HCT116 (cell line): ENCODE measurements at regions not wholly inside any gene's neighbourhood (a gene's known extent, or its start where the extent isn't known, plus 50 kb on each side); places are given as distances from the start of the nearest gene placed in this dataset.

ENCODE experiments used
- EGR1 ChIP-seq: IDR thresholded peaks from 2 replicates; pipeline ENCODE4 v1.6.1; 2012; ENCODE audit warnings: low read depth
- EZH2 ChIP-seq: fragments of 200-600 bp; sonication (generic); IDR thresholded peaks from 2 replicates; pipeline ENCODE4 v1.6.1; 2017; ENCODE audit warnings: antibody characterized with exemption, mixed run types
- POLR2A ChIP-seq: IDR thresholded peaks from 2 replicates; pipeline ENCODE4 v1.7.0; 2011; ENCODE audit warnings: borderline replicate concordance; ENCODE audit not compliant: insufficient read depth, insufficient read length; ENCODE audit errors: extremely low read depth
- POLR2AphosphoS5 ChIP-seq: IDR thresholded peaks from 2 replicates; pipeline ENCODE4 v1.6.1; 2011; ENCODE audit warnings: mild to moderate bottlenecking, low read depth, low read length, moderate library complexity
- RAD21 ChIP-seq: IDR thresholded peaks from 2 replicates; pipeline ENCODE4 v1.6.1; 2012; ENCODE audit warnings: low read depth, mild to moderate bottlenecking
- SIN3A ChIP-seq: IDR thresholded peaks from 2 replicates; pipeline ENCODE4 v1.6.1; 2012; ENCODE audit warnings: low read depth
- ZFX ChIP-seq: fragments of 450-650 bp; IDR thresholded peaks from 2 replicates; pipeline ENCODE4 v1.6.1; 2017
- TF ChIP-seq, protein P1 (sequence below), 3 experiments: fragments of 200-600 bp in 1 of 3; sonication (generic) in 1 of 3; IDR thresholded peaks in 2 of 3; conservative IDR thresholded peaks in 1 of 3; 2 replicates each; pipeline ENCODE4 v1.5.1; 2012 to 2017; ENCODE audit warnings: low read depth in 2 of 3, low read length in 2 of 3, antibody characterized with exemption in 1 of 3, borderline replicate concordance in 1 of 3, control low read depth in 1 of 3, mild to moderate bottlenecking in 1 of 3, mixed read lengths in 1 of 3, mixed run types in 1 of 3, moderate library complexity in 1 of 3; ENCODE audit not compliant: insufficient read depth in 1 of 3
- TF ChIP-seq, protein P2 (sequence below): IDR thresholded peaks from 2 replicates; pipeline ENCODE4 v1.6.1; 2012
- TF ChIP-seq, protein P3 (sequence below): IDR thresholded peaks from 2 replicates; pipeline ENCODE4 v1.6.1; 2012; ENCODE audit warnings: low read depth
- TF ChIP-seq, protein P4 (sequence below): IDR thresholded peaks from 2 replicates; pipeline ENCODE4 v1.6.1; 2012

DNA sequence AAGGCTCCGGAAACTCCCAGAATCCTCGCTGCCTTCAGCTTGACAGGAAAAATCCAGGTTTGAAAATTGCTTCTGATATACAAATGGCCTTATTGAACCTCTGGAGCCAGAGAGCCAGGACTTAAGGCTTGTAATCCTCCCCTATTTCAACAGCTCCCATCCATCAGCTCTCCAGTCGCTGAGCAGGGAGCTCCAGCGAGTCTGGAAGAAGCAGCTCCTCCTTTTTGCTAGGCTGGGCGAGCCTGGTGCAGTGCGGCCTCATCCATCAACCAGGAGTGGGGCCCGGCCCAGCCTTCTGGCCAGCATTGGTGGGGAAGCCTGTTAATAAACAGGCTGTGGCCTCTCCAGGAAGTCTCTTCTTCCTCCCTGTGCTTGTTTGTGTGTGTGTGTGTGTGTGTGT is 424.4 kb downstream of the TCERG1L start:
- no peak for TF ChIP-seq RAD21
- TF ChIP-seq, protein P1, sequence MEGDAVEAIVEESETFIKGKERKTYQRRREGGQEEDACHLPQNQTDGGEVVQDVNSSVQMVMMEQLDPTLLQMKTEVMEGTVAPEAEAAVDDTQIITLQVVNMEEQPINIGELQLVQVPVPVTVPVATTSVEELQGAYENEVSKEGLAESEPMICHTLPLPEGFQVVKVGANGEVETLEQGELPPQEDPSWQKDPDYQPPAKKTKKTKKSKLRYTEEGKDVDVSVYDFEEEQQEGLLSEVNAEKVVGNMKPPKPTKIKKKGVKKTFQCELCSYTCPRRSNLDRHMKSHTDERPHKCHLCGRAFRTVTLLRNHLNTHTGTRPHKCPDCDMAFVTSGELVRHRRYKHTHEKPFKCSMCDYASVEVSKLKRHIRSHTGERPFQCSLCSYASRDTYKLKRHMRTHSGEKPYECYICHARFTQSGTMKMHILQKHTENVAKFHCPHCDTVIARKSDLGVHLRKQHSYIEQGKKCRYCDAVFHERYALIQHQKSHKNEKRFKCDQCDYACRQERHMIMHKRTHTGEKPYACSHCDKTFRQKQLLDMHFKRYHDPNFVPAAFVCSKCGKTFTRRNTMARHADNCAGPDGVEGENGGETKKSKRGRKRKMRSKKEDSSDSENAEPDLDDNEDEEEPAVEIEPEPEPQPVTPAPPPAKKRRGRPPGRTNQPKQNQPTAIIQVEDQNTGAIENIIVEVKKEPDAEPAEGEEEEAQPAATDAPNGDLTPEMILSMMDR (IDR thresholded peaks at IDR 0.05 in 2 of 3, conservative IDR thresholded peaks at IDR 0.05 in 1 of 3; ENCODE audit: borderline replicate concordance in 1 of 3, insufficient read depth in 1 of 3, low read depth in 2 of 3, low read length in 2 of 3), result no peak
- TF ChIP-seq, protein P2, sequence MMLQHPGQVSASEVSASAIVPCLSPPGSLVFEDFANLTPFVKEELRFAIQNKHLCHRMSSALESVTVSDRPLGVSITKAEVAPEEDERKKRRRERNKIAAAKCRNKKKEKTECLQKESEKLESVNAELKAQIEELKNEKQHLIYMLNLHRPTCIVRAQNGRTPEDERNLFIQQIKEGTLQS, result no peak
- TF ChIP-seq, protein P3, sequence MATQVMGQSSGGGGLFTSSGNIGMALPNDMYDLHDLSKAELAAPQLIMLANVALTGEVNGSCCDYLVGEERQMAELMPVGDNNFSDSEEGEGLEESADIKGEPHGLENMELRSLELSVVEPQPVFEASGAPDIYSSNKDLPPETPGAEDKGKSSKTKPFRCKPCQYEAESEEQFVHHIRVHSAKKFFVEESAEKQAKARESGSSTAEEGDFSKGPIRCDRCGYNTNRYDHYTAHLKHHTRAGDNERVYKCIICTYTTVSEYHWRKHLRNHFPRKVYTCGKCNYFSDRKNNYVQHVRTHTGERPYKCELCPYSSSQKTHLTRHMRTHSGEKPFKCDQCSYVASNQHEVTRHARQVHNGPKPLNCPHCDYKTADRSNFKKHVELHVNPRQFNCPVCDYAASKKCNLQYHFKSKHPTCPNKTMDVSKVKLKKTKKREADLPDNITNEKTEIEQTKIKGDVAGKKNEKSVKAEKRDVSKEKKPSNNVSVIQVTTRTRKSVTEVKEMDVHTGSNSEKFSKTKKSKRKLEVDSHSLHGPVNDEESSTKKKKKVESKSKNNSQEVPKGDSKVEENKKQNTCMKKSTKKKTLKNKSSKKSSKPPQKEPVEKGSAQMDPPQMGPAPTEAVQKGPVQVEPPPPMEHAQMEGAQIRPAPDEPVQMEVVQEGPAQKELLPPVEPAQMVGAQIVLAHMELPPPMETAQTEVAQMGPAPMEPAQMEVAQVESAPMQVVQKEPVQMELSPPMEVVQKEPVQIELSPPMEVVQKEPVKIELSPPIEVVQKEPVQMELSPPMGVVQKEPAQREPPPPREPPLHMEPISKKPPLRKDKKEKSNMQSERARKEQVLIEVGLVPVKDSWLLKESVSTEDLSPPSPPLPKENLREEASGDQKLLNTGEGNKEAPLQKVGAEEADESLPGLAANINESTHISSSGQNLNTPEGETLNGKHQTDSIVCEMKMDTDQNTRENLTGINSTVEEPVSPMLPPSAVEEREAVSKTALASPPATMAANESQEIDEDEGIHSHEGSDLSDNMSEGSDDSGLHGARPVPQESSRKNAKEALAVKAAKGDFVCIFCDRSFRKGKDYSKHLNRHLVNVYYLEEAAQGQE, result no peak
- no peak for TF ChIP-seq POLR2AphosphoS5
- no peak for TF ChIP-seq POLR2A
- no peak for TF ChIP-seq EZH2
- no peak for TF ChIP-seq SIN3A
- TF ChIP-seq ZFX, result no peak
- TF ChIP-seq, protein P4, sequence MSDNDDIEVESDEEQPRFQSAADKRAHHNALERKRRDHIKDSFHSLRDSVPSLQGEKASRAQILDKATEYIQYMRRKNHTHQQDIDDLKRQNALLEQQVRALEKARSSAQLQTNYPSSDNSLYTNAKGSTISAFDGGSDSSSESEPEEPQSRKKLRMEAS, result no peak
- no peak for TF ChIP-seq EGR1
